Activated CD8-positive, alpha-beta memory T cell treated with anti-CD3 and anti-CD28 coated beads, Interleukin-2, amount 50 U/mL, for 4 hours (primary cell): ENCODE measurements at regions not wholly inside any gene's neighbourhood (a gene's known extent, or its start where the extent isn't known, plus 50 kb on each side); places are given as distances from the start of the nearest gene placed in this dataset.
A peak's percentile ranks its signal among the peaks of the same experiment; 100 is the strongest.

ENCODE experiments used
- DNase-seq: peaks from one replicate; pipeline ENCODE4 v3.0.0-alpha.2; 2020

DNA sequence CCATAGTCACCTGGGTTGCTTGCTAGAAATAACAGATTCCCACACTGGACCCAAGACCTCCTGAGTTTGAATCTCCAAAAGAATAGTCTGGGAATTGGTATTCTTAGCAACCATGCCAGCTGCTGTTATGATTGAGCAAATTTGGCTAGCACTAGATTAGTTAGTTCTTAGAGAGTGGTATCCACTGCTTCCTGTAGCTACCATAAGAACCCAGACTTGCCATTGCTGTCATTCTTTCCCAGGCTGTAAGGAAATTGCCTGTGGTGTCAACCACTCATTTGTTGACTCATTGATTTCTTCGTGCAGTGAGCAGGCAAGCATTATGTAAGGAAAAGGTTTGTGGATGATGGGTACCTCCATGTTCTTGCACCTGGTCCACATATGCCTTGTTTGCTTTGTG lies 201.8 kb upstream of the RGS6 start:
- DNase-seq: no peak

DNA sequence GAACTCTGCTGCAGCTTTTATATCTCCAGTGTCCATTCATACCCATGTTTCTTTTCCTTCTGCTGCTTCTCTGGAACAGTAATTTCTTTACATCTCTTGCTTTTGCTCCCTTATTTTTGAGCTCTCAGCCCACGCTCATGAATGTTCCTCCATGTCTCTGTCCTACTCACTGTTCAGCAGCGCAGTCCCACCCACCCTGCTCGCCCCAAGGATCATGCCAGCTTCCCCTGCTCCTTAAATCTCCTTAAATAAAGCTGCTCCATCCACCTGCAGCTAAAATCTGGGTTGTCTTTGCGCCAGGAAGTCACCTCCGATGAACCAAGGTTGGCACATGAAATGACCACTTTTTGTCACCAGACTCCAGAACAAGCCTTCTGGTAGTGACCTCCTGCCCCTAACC lies 201.1 kb upstream of the RGS6 start:
- DNase-seq: no peak

GRCh38 chr14:71733210-71733883 lies 198.9 kb upstream of the RGS6 start:
- DNase-seq: no peak

DNA sequence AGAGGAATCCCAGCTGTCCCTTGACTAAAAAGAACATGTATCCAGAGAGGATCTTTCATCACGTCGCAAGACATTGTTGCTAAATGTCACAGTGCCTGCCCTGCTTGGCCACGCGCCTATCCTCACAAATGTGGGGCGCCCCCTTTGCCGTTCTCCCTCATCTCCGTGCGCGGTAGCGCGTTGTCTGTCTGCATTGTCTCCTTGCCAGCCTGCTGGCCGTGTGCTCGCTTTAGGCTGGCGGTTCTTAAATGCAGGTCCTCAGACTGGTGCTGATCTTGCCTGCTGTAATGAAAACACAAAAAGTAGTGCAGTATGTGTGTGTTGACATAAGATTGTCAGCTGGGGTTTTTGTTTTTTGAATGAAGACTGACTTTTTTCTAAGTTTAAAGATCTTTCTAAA lies 198.2 kb upstream of the RGS6 start:
- DNase-seq: no peak

DNA sequence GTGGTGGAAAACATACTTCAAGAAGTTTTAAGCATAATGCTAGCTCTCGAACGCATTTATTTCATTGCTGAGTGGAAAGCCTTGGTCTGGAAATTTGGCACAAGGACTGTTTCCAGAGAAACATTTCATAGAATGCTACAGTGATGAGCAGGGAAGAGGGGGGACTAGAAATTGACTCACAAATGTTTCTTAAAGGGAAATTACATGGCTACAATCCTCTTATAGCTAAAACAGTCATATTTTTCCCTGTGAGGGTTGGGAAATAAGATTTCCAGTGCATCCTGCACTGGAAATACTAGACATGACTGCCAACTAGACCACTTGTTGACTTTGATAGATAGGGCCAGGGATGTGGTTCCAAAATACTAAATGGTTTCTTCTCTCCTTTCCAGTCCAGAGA lies 197.3 kb upstream of the RGS6 start:
- no peak for DNase-seq

GRCh38 chr14:71737760-71738159 lies 194.5 kb upstream of the RGS6 start:
- DNase-seq: no peak

GRCh38 chr14:71739273-71739990 lies 192.8 kb upstream of the RGS6 start:
- no peak for DNase-seq

DNA sequence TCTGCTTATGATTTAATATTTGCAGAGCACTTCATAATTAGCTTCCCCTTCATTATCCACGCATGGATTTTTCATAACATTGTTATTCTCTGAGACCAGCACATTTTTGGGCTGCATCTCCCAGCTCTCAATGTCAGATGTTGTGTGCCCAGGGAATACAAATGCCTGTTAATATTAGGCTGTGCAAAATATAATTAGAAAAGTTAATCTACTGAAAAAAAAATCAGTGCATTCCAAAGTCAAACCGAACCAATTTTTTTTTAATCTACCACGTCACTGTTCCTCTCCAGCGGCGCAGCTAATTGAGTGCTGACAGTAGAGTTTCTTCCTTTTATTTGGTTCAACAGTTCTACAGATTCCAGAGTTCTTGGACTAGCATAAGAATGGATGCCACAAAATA lies 191.0 kb upstream of the RGS6 start:
- no peak for DNase-seq

DNA sequence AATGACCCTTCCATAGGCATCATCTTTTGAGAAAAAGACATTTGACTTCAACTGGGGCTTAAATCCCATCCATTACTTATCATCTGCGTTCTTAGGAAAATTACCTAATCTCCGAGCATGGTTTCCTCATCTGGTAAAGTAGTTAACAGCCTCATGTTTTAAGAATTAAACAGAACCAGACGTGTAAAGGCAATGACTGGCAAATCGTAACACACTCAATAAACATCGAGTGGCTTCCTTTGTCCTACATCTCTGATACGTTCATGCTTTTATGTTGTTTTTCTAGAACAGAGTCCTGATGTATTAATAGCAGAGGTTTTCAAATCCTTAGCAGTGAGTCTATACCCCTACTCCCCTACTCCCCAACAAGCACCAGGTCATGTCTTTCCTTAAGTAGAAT lies 189.7 kb upstream of the RGS6 start:
- DNase-seq: no peak

- DNase-seq: no peak
Measured at GRCh38 chr14:71745072-71745471, 187.2 kb upstream of the RGS6 start.

DNA sequence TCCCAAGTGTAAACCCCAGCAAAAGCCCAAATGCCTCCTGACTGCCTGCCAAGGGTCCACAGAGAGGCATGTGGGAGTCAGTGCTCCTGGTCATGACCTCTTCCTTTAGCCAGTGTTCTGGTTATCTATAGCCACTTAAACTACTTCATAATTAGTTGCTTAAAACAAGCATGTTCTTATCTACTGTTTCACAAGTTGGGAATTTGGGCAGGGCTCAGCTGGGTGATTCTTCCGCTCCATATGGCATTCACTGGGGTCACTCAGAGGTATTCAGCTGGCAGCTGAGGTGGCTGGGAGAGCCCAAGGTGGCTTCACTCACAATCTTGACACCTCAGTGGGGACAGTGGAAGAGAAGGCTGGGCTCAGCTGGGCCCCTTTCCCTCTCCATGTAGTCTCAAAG lies 184.0 kb upstream of the RGS6 start:
- no peak for DNase-seq

- no peak for DNase-seq
Measured at GRCh38 chr14:71749613-71750238, 182.5 kb upstream of the RGS6 start.

- no peak for DNase-seq
Measured at GRCh38 chr14:71751264-71751663, 181.0 kb upstream of the RGS6 start.

- DNase-seq: no peak
Measured at GRCh38 chr14:71752111-71752738, 180.0 kb upstream of the RGS6 start.

DNA sequence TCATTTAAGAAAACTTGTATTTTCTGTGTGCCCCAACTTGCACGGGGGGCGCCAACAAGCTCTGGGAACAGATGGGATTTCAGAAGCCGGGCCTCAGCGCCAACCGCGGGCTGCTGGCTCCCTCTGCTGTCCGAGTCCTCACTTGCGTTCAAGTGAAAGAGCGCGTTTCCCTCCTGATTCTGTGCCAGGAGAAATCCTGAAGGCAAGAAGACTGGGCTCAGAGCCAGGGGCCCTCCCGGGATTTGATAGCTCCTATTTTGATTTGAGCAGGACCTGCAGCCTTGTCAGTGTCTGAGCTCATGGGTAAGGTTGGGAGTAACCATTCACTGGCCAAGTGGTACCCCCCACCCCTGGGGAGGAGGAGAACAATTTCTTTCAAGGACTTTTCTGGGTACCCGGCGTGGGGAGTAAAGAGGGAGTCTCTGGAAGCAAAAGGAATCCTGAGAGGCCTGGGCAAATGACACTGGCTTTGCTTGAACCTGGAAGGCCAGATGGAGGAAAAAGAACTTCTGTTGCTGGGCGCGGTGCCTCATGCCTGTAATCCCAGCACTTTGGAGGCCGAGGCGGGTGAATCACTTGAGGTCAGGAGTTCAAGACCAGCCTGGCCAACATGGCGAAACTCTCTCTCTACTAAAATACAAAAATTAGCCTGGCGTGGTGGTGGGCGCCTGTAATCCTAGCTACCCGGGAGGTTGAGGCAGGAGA lies 179.0 kb upstream of the RGS6 start:
- DNase-seq: peak; percentile 76

GRCh38 chr14:71753976-71754375 lies 178.3 kb upstream of the RGS6 start:
- DNase-seq: no peak

- no peak for DNase-seq
Measured at GRCh38 chr14:71754422-71755095, 177.7 kb upstream of the RGS6 start.

DNA sequence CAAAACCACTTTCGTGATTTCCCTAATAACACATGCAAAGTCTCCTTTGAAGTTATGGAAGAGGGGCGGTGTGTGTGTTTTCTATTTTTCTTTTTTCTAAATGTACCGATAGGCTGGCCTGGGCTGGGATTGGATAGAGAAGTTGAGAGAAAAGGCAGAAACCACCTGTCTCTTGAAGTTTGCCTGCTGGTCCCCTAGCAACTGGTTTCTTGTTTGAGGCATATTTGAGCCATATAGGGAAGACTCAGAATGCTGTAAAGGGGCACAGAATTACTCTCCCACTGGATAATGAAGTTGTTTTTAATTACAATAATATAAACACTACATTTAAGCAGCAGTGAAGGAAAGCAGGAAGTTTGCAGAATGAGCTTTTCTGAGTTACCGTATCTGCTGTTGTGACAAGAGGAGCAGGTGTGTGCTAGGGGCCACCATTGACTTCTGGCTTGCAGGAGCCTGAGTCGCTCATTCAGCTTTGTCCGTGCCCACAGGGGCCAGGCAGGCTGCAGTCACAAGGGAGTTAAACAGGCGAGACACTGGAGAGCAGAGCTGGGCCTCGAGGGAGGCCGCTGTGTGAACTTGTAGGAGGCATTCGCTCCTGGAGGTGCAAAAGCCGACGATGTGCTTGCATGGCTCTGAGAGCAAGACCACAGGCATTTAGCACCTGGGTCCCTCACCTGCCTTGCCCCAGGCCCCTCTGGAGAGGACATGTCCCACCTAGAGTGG lies 173.8 kb upstream of the RGS6 start:
- DNase-seq: no peak

- no peak for DNase-seq
Measured at GRCh38 chr14:71762575-71762974, 169.7 kb upstream of the RGS6 start.

DNA sequence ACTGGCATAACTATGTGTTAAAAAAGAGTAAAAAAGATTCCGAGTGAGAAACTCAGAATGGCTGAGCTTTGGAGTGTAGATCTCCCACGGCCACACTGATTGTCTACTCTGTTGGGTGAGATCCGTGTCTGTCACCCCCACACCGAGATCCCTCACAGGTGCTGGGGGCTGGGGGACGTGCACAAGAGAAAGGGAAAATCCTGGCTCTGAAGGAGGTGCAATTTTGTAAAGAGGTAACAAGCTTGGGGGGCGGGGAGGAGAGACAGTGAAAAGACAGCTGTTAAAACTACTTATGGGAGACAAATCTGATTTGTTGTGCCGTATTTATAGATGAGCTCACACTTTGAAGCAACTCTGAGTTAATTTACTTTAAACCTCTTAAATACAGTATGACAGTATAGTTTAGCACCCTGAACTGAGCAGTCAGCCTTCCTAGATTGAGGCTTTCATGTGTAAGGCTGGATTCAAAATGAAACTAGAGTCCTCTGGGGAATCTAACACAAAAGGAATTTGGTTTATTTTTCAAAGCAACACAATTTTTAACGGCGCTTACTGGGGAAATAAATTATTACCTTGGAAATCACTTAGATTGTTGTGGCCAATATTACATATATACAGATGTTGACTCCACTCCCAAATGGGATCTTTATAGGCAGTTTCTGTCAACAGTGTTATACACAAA lies 167.4 kb upstream of the RGS6 start:
- no peak for DNase-seq

DNA sequence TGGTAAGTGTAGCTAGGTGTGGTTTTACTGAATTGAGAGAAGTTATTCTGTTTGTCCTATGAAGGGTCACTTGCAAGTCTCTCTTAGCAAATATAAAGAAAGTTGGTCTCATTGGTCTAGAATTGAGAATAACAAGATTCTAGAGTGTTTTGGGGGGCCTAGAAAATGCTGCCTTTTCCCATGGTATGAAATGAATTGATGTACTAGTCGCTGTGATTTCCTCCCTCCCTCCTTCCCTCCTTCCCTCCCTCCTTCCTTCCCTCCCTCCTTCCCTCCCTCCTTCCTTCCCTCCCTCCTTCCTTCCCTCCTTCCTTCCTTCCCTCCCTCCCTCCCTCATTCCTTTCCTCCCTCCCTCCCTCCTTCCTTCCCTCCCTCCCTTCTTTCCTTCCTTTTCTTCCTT lies 166.7 kb upstream of the RGS6 start:
- DNase-seq: no peak
